ENCODE measurements at regions not wholly inside any gene's neighbourhood (a gene's known extent, or its start where the extent isn't known, plus 50 kb on each side); places are given as distances from the start of the nearest gene placed in this dataset.

GRCh38 chr20:23278172-23278571 is 72.4 kb upstream of the NXT1 start:
- DNase-seq, result no peak

DNA sequence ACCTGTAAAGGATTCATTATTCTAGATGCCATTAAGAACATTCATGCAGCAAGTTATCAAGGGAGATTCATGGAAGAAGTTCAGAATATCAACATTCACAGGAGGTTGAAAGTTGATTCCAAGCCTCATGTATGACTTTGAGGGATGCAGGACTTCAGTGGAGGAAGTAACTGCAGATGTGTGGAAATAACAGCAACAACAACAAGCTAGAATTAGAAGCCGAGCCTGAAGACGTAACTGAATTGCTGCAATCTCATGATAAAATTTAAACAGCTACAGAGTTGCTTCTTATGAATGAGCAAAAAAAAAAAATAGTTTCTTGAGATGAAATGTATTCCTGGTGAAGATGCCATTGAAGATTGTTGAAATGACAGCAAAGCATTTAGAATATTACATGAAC is 73.3 kb upstream of the NXT1 start:
- no peak for DNase-seq

DNA sequence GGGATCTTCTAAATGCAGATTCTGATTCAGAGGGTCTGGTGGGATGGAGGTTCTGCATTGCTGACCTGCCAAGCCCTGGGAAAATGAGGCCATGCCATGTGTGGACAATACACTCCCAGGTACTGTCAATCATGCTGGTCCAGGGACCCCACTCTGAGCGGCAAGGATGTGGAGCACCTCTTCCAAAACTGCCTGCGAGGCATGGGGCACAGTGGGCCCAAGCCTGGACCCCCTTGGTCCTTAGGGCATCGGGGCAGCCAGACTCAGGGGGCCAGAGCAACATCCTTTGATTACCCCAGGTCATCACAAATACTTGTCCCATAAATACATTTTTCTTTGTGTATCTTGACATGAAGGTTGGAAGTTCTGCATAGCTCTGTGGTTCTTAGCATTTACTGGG is 76.8 kb upstream of the NXT1 start:
- DNase-seq, result no peak

DNA sequence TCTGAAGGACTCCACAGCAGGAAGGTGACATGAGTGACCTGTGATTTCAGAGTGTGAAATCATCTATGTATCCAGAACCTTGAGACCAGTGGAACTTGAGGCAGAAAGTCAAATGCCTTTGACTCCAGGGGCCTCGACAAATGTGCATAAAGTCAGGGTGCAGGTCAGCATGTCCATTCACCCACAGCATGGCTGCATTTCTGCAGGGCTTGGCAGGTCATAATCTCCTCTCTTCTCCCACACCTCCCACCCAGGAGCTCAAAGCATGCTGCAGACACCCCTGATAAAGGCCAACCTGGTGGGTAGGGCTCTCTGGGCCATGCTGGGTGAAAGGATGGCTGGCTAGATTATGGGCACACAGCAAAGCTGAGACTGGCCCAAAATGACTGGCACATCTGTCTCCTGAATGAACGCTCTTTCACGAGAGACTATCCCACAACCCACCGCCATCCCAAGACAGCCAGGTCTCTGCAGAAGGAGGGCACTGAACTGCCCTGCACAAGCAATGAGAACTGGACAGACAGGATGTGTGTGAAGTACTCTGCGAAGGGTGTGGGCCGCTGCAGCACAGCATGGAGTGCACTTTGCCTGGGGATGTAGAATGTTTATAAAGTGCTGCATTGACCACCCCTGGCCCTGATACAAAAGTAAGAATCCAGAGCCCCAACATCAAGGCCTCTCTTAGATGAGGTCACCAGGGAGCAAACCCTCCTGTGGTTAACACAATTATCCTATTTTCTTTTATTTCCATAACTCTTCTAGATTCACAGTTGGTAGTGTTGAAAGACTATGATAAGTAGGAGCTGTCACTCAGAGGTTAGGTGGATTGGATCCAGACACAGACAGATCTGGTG is 78.2 kb upstream of the NXT1 start:
- DNase-seq, result no peak

DNA sequence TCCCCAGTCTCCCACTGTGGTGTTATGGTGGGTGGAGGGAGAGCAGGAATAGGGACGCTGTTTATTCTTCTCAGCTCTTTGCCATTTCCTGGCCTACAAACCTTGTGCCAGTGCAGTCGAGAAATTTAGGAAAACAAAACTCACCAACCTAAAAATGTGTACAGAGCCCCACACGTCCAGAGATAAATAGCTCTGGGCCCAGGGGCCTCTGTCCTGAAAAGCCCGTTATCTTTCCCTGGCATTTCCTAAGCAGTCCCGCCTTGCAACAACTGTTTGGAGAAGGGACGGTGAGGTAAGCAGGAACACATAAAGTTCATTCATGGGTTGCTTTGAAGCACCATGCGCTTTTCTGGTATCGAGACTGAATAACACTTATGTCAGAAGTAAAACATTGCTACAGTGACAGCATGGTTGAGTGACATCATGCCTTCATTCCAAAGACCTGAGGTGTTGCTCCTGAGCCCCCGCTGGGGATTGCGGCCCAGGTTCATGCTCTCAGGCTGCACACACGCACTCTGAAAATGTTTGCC is 80.1 kb upstream of the NXT1 start:
- no peak for DNase-seq

DNA sequence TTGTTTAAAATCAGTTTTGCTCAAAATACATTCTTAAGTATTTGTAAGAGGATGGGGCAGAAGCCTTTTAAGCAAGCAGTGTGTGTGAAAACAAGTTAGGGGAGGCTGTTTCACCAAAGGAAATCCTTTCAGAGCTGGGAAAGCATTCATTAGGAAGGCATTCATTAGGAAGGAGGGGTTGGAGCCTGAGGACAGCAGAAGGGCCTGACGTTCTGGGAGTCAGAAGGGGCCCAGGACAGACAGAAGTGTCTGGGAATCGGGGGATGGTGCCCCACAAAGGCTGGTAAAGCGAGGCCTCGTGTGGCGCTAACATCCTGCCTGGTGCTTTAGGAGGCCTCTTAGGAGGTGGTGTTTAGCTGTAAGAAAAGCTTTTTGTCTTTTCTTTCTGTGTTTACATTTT is 80.6 kb upstream of the NXT1 start:
- DNase-seq, result no peak

DNA sequence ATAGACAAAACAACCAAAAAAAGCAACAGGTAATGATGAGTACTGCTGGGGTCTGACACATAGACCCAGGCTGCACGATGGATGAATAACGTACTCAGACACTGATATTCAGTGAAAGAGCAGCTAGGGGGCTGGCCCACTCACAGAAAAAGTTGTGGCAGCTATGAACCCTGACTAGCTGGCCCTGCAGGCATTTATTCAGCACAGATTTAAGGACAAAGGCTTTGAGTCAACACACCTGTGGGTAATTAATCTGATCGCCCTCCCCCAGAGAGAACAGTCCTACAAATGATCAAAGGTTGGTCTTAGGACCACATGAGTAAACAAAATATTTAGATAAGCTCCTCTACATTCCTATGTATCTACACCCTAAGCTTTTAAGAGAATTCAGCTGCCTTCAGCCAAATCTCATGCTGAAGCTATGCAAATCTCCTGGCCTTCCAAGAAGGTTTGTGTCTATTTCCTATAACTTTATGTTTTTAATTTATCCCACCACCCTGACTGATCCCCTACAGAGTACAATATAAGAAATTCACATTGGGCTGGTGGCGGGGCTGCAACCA is 81.7 kb upstream of the NXT1 start:
- DNase-seq, result no peak

DNA sequence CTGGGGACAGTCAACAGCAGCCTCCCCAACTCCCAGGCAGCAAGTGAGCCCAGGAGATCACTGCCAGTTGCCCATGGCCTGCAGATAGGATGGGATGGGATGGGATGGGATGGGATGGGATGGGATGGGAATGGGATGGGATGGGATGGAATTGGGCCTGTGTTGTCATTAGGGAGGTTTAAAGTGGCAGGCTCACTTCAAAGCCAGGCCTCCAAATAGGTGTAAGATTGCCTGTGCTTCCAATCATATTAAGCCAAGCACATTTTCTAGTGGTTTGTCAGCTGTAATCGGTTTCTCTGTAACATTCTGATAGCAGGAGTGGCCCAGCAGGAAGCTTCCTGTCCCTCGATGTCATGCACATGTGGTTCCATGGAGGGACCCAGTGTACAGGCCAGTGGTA is 82.7 kb upstream of the NXT1 start:
- DNase-seq, result no peak

DNA sequence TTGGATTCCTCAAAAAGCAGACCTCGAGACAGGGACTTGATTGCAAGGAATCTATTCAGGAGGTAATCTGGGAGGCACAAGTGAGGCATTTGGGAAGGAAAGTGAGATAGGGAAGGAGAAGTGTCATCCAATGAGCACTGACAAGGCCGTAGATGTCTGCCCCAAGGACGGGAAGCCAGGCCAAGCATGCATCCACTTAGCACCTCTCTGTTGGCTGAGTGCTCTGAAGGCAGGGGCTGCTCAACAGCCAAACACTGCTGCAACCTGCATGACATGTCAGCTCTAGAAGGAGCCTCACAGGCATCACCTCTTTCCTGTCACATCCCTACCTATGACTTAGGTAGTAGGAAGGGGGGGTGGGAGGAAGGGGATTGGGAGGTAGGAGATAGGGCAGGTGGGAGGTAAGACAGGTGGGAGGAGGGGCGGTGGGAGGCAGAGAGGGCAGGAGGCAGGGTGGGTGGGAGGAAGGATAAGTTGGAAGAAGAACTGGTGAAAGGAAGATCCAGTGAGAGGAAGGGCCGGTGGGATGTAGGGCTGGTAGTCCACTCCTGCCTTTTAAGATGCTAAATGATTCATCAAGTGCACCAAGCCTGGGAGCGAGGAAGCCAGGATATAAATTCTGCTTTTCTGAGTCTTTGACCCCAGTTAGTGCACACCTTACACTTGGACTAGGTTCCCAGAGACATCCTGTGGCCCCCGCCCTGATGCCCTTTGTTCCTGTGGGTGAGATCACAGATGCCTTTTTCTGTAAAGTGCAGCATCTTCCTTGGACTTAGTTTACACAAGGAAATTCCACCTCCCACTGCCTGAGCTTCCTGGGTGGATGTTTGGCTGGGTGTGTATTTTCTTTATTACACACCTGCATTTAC is 83.8 kb upstream of the NXT1 start:
- DNase-seq, result no peak

- DNase-seq, result no peak
Measured at GRCh38 chr20:23265226-23265625, 85.4 kb upstream of the NXT1 start.

DNA sequence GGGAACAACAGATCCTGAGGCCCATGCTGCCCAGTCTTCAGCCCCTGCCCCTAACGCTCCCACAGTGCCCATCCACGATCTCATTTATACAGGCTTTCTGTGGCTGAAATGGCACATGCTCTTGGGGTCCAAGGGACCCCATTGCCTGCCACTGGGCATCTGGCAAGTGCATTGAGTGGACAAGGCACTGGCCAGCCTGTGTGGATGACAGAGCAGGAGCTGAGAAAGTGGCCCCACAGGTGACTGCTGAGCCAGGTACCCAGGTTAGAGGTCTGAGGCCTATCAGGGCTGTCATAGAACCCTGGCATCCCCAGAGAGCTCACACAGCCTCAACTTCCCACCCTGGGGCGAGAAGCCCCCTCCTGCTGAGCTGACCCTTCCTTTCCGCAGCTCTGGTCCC is 86.0 kb upstream of the NXT1 start:
- DNase-seq, result no peak

DNA sequence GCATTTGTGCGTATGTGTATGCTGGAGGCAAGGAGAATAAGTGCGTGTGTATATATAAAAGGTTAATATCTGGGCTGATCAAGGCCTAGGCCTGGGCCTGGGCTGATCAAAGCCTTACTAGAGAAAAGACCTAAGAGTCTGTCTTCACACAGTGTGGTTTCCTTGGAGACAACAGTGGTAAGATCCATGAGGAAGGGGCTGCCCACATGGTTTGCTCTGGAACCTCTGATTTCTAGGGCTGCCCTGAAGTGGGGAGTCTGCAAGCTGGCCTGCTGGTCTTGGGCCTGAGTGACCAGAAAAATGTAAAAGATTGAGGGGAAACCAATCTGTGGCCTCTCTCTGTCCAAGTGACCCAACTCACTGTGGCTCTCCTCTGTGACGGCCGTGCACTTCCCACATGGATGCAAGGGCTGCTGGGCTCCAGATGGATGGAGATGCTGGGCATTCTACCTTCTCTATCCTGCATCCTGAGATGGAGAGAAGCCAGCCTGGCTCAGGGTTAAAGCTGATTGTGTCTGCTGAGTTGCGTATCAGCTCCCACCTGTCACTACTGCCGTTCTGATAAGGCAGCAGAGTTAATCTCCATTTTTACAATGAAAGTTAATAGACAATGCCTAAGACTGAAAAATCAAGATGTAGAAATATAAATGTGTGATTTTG is 90.3 kb upstream of the NXT1 start:
- DNase-seq, result no peak

- no peak for DNase-seq
Measured at GRCh38 chr20:23258747-23259121, 91.9 kb upstream of the NXT1 start.

DNA sequence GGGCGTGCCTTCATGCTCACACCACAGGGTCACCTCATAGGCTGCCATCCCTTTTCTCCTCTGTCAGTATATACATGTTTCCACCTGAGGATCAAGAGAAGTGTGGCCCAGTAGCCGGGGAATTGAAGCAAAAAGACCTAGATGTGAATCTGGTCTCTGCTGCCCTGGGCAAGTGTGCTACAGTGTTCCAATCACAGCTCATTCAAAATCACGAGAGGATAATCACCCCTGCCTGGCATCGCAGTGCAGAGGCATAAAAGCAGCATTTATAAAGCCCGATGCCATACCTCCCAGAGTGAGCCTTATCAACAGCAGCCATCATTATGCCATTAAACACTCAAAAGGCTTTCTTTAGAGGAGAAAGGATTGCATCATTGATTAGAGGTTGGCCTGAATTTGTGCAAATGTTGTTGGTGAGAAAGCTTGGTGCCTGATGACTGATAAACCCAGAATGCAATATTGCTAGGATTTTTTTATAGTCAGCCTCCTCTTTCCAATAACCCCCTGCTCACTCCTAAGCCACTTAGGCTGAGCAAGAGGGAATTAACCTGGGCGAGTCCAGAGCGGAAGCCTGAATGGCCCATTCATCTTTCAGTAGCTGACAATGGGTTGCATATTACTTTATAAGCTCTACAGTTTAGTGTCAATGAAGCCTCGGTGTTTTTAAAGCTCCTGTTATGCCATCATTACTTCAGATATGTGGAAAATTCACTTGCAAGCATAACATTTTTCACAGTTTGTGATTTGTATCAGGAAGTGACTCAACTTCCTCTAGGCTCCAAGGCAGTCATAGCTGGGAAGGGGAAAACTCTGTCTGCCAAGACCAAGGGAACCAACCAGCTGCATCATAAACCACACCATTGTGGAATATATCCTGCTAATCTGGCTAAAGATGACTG is 92.5 kb upstream of the NXT1 start:
- no peak for DNase-seq

GRCh38 chr20:23257106-23257761 is 93.4 kb upstream of the NXT1 start:
- DNase-seq, result no peak

DNA sequence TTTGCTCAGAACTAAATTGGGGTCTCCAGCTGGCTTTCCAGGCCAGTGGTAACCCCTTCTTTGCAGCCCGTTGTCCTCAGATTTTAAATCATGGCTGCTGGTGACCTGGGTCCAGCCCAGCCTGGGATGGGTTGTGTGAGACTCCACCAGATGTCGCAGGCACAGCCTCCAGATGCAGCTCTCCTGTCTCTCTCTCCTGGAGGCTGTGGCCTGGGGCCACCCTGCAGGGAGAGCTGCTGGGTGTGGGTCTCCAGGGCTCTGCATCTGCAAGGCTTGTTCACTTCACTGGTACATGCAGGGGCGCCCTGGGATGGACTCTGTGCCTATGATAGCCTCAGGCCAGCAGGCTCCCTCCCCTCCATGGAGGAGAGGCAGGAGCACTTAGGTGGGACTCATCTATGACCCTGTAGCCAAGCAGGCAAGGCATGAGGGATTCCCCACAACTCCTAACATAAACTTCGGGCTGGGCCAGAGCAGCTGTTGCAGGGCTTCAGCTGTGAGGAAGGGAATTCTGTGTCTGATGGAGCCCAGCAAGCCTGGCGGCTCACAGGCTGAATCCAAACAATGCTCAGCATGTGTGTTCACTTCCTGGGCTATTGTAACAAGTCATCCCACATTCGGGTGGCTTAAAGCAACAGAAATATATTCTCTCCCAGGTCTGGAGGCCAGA is 94.7 kb upstream of the NXT1 start:
- DNase-seq, result no peak

- no peak for DNase-seq
Measured at GRCh38 chr20:23255106-23255505, 95.5 kb upstream of the NXT1 start.

GRCh38 chr20:23254505-23254904 is 96.1 kb upstream of the NXT1 start:
- DNase-seq, result no peak

- no peak for DNase-seq
Measured at GRCh38 chr20:23254034-23254433, 96.6 kb upstream of the NXT1 start.

GRCh38 chr20:23253524-23253923 is 97.1 kb upstream of the NXT1 start:
- no peak for DNase-seq

GRCh38 chr20:23251779-23252178 is 98.8 kb upstream of the NXT1 start:
- no peak for DNase-seq
